Hepatocyte (in vitro differentiated cells): ENCODE measurements at regions not wholly inside any gene's neighbourhood (a gene's known extent, or its start where the extent isn't known, plus 50 kb on each side); places are given as distances from the start of the nearest gene placed in this dataset.

Experiments used
- CTCF ChIP-seq: fragments of 200-600 bp; sonication (generic); IDR thresholded peaks from 2 replicates; pipeline ENCODE4 v1.5.1; 2016; ENCODE audit warnings: antibody characterized with exemption, mild to moderate bottlenecking; ENCODE audit not compliant: poor library complexity
- EZH2 ChIP-seq: fragments of 200-600 bp; sonication (generic); IDR thresholded peaks from 2 replicates; pipeline ENCODE4 v1.6.1; 2016; ENCODE audit warnings: antibody characterized with exemption, mild to moderate bottlenecking, borderline replicate concordance
- EZH2phosphoT487 ChIP-seq: fragments of 200-600 bp; sonication (generic); IDR thresholded peaks from one replicate; pipeline ENCODE4 v1.6.1; 2018; ENCODE audit warnings: antibody characterized with exemption, mild to moderate bottlenecking, low read depth, moderate library complexity; ENCODE audit not compliant: unreplicated experiment, severe bottlenecking

DNA sequence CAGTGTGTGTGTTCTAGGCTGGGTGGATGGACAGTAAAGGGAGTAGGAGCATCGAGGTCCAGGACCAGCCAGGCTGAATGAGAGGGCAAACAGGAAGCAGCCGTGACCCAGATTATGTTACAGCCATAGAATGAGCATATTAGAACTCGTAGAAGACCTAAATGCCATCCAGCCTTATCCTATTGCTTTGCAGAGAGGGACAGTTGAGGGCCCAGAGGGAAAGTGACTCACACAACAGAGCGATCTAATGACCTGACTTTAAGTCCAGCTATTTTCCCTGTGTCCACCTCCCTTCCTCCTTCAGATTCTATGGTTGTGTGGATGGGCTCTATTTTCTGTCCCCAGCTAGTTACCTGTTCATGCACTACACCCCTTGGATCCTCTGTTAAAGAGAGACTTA is 634.1 kb upstream of the TBL1XR1 start:
- no peak for TF ChIP-seq CTCF
- no peak for TF ChIP-seq EZH2
- no peak for TF ChIP-seq EZH2phosphoT487
